NCI-H526 treated with DMSO at 0.1 percent for 48 hours (cell line): ENCODE measurements at regions not wholly inside any gene's neighbourhood (a gene's known extent, or its start where the extent isn't known, plus 50 kb on each side); places are given as distances from the start of the nearest gene placed in this dataset.

Experiments
- DNase-seq: peaks from one replicate; lab custom pipeline; 2025; lab: John Stamatoyannopoulos, UW

GRCh38 chr6:48912503-48912902 lies 550.5 kb downstream of the MMUT start:
- DNase-seq = no peak

- no peak for DNase-seq
These were observed 558.2 kb downstream of the MMUT start for GRCh38 chr6:48904809-48905208.

GRCh38 chr6:48894469-48894868 lies 568.6 kb downstream of the MMUT start:
- DNase-seq = no peak

- DNase-seq = no peak
These were observed 570.0 kb downstream of the MMUT start for GRCh38 chr6:48893048-48893447.

GRCh38 chr6:48891308-48891707 lies 571.7 kb downstream of the MMUT start:
- DNase-seq = no peak

- no peak for DNase-seq
These were observed 573.6 kb downstream of the MMUT start for GRCh38 chr6:48889429-48889828.

GRCh38 chr6:48883116-48883515 lies 579.9 kb downstream of the MMUT start:
- no peak for DNase-seq

GRCh38 chr6:48881551-48881950 lies 581.5 kb downstream of the MMUT start:
- no peak for DNase-seq

GRCh38 chr6:48869595-48869994 lies 593.5 kb downstream of the MMUT start:
- DNase-seq = no peak

- no peak for DNase-seq
These were observed 596.4 kb downstream of the MMUT start for GRCh38 chr6:48866682-48867081.

- no peak for DNase-seq
These were observed 602.9 kb downstream of the MMUT start for GRCh38 chr6:48860175-48860574.

- DNase-seq = no peak
These were observed 603.4 kb downstream of the MMUT start for GRCh38 chr6:48859562-48860123.

GRCh38 chr6:48845219-48845618 lies 617.8 kb downstream of the MMUT start:
- DNase-seq = no peak

GRCh38 chr6:48844696-48845095 lies 618.4 kb downstream of the MMUT start:
- DNase-seq = no peak

- no peak for DNase-seq
These were observed 622.2 kb downstream of the MMUT start for GRCh38 chr6:48840896-48841295.

- DNase-seq = no peak
These were observed 623.8 kb downstream of the MMUT start for GRCh38 chr6:48839206-48839605.

GRCh38 chr6:48837744-48838143 lies 625.3 kb downstream of the MMUT start:
- no peak for DNase-seq

- no peak for DNase-seq
These were observed 627.6 kb downstream of the MMUT start for GRCh38 chr6:48835421-48835958.

- no peak for DNase-seq
These were observed 628.3 kb downstream of the MMUT start for GRCh38 chr6:48834706-48835105.

- DNase-seq = no peak
These were observed 629.1 kb downstream of the MMUT start for GRCh38 chr6:48833916-48834315.

- no peak for DNase-seq
These were observed 636.0 kb downstream of the MMUT start for GRCh38 chr6:48826901-48827701.

- no peak for DNase-seq
These were observed 636.9 kb downstream of the MMUT start for GRCh38 chr6:48826152-48826515.

GRCh38 chr6:48825501-48826151 lies 637.4 kb downstream of the MMUT start:
- DNase-seq = no peak
